Hematopoietic multipotent progenitor cell (in vitro differentiated cells): ENCODE measurements at regions not wholly inside any gene's neighbourhood (a gene's known extent, or its start where the extent isn't known, plus 50 kb on each side); places are given as distances from the start of the nearest gene placed in this dataset.
"Not testable (repeated sequence)": the region's sequence is repeated elsewhere in the genome, so short reads cannot be mapped to it uniquely, and the experiment has no call there.

Experiments used
- DNase-seq, 3 donors: peaks; one replicate each; pipeline ENCODE4 v3.0.0-alpha.2; 2011 to 2015; ENCODE audit warnings: low read depth in 2 of 3, low spot score in 2 of 3

- not testable (repeated sequence) for DNase-seq
Measured at GRCh38 chr1:206256935-206257334, 53.6 kb downstream of the SRGAP2 start.

- not testable (repeated sequence) for DNase-seq
Measured at GRCh38 chr1:206261473-206261872, 58.1 kb downstream of the SRGAP2 start.

- DNase-seq = not testable (repeated sequence)
Measured at GRCh38 chr1:206262424-206262823, 59.1 kb downstream of the SRGAP2 start.

- DNase-seq = not testable (repeated sequence)
Measured at GRCh38 chr1:206264916-206265315, 61.6 kb downstream of the SRGAP2 start.

GRCh38 chr1:206271153-206271552 is 67.8 kb downstream of the SRGAP2 start:
- not testable (repeated sequence) for DNase-seq

GRCh38 chr1:206273104-206273503 is 69.8 kb downstream of the SRGAP2 start:
- not testable (repeated sequence) for DNase-seq

DNA sequence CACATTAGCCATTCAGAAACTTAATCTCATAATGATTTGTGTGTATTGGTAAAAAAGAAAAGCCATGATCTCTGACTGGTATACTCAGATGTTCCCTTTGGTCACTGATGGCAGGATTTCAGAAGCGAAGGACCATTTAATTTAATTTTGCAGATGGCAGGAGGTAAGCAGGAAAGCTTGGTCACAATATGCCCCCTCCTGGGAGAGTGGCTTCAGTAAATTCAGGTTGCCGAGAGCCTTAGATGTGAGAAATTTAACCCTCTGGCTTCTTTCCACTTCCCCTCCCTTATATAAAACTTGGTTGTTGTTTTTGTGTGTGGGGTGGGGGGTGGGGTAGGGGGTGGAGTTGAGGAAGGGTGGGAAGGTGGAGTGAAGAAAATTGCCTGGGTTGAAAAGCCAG is 72.8 kb downstream of the SRGAP2 start:
- DNase-seq = peak in 1 of 3 donors; percentile 8

DNA sequence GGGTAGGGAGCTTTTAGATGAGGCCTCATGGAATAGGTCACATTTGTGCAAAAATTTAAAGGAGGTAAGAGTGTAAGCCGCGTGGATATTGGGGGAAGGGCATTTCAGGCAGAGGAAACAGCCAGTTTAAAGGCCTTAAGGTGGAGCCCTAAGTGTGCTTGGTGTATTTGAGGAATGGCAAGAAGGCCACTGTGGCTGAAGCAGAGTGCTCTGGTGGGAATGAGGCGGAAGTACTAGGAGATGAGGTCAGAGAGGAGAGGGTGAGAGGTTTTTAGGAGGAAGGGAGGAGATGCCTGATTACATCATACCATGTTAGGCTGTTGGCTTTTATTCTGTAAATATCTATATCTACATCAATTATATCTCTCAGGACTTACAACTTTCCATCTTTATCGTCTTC is 75.3 kb downstream of the SRGAP2 start:
- not testable (repeated sequence) for DNase-seq

GRCh38 chr1:206280683-206281082 is 77.3 kb downstream of the SRGAP2 start:
- DNase-seq = not testable (repeated sequence)

DNA sequence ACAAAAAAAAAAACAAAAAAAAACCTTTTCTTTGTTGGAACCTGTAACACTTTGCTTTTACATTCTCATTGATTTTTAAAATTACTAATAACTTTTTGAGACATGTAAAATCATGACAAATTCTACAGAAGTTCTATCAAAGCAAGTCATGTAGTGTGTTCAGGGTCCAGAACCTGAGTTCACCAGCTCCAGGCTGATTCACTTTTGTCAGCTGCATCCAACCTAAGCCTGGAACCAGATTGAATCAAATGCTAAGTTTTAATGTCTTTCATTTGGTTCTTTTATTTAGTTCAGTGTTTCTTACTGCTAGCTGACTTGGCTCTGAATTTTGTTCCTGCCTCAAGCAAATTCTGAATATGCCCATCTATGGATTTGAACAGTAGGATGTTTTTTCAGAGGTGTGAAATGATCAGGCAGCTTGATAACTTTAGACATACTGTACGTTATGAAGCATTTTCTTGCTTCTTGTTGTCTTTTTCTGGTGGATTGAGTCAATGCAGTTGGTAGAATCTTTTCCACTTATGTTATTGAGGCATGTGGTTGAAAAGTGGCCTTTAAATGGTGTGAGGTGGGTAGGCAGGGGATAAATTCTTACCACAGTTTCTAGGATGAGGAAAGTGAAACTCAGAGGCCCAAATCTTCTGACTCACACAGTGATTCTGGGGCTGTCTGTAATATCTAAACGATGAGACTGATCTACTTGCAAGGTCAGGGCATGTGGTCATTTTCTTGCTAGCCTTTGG is 78.7 kb downstream of the SRGAP2 start:
- not testable (repeated sequence) for DNase-seq

DNA sequence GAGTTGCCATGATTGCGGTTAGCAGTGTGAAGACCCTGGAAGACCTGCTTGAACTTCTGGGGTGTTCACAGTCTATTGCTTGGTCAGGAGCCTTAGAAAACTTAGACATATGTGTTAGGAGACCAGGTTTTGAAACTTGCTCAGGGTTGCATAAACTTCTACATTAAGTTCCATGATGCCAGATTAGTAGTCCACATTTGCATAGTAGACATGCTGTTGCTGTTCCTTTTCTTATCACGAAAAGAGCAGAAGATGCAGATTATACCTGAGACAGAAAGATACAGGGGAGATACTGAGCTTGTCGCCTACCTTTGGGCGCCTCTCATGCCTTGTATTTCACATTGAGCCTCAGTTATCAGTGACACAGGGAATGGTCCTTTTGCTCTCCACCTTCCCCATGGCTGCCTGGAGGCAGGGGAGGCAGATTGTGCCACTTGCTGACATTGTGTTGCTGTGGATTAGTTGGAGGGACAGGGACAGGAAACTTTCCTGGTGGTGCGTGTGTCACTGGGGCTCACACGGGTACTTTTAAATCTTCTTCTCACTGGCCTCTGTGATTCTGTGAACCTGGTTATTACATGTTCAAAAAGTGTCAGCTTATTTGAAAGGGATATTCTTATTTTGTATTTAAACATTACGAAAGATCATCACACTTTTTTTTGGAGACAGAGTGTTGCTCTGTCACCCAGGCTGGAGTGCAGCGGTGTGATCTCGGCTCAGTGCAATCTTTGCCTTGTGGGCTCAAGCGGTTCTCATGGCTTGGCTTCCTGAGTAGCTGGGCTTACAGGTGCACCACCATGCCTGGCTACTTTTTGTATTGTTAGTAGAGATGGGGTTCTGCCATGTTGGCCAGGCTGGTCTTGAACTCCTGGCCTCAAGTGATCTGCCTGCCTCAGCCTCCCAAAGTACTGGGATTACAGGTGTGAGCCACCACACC is 82.0 kb downstream of the SRGAP2 start:
- DNase-seq = not testable (repeated sequence)

DNA sequence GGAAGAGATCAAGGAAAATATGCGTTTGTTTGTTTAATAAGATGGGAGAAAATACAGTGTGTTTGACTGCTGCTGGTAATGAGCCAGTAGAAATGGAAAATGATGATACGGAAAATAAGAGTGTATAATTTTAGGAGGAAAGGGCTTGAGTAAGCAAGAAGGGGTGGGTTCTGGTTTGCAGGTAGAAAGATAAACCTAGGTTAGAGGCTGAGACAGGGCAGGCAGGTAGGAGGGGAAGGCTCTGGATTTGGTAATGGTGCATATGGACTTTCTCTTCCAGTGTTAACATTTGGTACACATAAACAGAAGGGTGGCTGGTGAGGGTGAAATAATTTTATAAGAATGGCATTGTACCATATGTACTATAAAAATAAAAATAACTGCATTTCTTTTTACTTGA is 84.4 kb downstream of the SRGAP2 start:
- DNase-seq = not testable (repeated sequence)

DNA sequence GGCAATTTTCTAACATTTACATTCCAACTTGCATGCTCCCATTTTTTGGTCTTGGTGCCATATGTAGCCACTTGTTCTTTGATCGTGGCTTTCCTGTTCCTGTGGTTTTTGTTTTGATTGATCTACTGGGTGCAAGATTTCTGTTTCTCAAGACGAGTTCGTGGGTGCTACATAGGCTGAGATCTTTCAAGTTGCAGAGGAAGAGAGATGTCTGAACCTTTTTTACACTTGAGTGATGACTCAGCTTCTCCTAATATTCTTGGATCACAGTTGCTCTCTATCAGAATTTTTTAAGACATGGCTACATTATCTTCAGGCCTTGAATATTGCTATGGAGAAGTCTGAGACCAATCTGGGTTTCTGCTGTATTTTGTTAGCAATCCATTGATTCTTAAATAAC is 85.1 kb downstream of the SRGAP2 start:
- DNase-seq = not testable (repeated sequence)

DNA sequence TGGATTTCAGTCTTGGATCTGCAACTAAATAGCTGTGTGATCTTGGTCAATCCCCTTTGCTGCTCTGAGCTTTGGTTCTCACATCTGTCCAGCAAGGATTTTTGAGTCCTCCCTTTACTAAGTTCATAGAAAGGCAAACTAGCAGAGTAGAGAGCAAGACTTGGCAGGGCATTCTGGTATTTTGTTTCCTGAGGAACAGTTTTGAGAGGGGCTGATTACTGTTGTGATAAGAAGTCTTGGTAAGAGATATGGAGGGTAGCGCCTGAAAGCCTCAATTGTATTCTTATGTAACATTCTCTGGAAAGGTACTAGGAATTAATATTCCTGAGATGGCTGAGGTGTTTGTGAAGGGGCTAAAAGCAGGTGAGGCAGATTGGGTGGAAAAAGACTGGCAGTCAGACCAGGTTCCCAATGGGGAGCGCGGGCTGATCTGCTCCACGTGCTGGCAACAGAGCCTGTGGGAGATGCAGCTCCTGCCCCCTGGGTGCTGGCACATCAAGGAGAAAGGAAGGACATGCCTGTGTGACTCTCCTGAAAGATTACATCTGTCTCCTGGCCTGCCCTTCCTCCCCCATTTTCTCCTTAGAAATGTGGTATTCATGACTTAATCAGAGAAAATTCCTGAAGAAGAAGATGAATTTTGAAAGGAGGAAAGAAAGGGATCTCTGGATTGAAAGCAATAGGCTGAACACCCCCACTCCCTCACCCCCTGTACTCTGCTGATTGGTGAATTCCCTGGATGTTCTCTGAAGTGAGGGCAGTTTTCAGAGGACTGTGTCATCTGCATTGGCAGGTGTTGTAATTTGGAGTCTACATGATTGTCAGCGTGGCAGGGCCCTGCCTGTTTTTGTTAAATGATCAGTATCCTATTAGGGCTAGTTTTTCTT is 94.0 kb downstream of the SRGAP2 start:
- DNase-seq = not testable (repeated sequence)

DNA sequence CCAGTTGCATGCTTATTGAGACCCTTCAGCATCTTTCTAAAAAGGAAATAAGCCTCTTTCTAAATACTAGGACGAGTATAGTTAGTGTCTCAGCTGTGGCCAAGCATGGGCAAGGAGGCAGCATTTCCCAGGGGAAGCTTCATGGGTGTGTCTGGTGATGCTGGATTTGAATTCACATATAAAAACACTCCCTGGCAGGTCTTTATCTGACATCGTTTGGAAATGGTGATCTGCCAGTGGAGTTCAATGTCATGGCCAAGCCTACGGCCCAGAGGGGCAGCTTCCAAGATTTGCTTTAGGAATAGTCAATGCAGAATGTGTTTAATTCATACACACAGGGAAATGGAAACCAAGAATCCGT is 94.7 kb downstream of the SRGAP2 start:
- DNase-seq = not testable (repeated sequence)

GRCh38 chr1:206299181-206299791 is 95.9 kb downstream of the SRGAP2 start:
- DNase-seq = not testable (repeated sequence)

GRCh38 chr1:206299942-206300341 is 96.6 kb downstream of the SRGAP2 start:
- not testable (repeated sequence) for DNase-seq

DNA sequence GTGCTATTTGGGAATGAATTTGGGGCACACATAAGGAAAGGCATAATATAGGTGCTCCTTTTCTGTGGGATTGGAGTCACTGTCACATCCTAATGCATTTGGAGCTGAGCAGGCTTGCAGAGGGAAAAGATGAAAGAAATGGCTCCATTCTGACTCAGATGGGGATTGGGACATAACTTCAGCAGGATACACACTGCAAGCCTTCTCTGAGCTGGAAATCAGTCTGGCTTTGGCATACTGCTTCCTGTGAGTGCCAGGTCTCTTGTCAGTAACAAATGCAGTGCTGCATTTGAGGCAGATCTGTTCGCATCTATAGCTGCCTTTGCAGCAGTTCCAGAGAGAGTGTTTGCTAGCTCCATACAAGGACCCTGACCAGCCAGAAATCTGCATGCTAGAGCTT is 98.7 kb downstream of the SRGAP2 start:
- not testable (repeated sequence) for DNase-seq

DNA sequence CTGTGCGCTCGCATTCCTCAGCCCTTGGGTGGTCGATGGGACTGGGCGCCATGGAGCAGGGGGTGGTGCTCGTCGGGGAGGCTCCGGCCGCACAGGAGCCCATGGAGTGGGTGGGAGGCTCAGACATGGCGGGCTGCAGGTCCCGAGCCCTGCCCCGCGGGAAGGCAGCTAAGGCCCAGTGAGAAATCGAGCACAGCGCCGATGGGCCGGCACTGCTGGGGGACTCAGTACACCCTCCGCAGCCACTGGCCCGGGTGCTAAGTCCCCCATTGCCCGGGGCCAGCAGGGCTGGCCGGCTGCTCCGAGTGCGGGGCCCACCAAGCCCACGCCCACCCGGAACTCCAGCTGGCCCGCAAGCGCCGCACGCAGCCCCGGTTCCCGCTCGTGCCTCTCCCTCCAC is 104.1 kb downstream of the SRGAP2 start:
- DNase-seq = not testable (repeated sequence)

DNA sequence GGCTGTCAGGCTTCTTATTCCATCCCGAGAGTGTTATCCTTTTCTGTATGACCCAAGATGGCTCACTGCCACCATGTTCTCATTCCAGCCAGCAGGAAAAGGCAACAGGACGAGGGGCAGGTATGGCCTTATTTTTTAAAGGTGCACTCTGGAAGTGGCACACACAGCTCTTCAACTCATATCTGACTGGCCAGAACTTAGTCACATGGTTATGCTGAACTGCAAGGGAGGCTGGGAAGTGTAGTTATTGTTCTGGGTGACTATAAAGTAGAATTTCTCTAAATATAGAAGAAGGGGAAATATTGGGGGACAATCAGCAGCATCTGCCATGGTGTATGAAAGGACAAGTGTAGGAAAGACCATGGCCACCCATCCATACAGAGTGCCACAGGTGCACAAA is 107.6 kb downstream of the SRGAP2 start:
- not testable (repeated sequence) for DNase-seq
